HEK293 (cell line): ENCODE measurements at regions not wholly inside any gene's neighbourhood (a gene's known extent, or its start where the extent isn't known, plus 50 kb on each side); places are given as distances from the start of the nearest gene placed in this dataset.
"Not testable (repeated sequence)": the region's sequence is repeated elsewhere in the genome, so short reads cannot be mapped to it uniquely, and the experiment has no call there.

Experiments used
- CTCF ChIA-PET: fragments of 350-600 bp; formaldehyde crosslinking; extraction: SDS; loops from one replicate; lab custom pipeline; 2021; ENCODE audit warnings: antibody characterized with exemption; lab: Yijun Ruan, JAX
- POLR2A ChIA-PET: fragments of 300-600 bp; formaldehyde crosslinking; extraction: SDS; loops from one replicate; lab custom pipeline; 2020; ENCODE audit warnings: antibody characterized with exemption, inconsistent platforms; lab: Yijun Ruan, JAX
- H3K27ac ChIP-seq: fragments of 200-500 bp; sonication (Bioruptor generic); 2 replicates; pipeline ENCODE4 v1.5.1; 2014; ENCODE audit warnings: low read depth, low read length, control low read depth, inconsistent platforms; ENCODE audit errors: extremely low read depth
- H3K36me3 ChIP-seq, 2 experiments: fragments of 200-500 bp in 1 of 2; sonication (Bioruptor generic) in 1 of 2; 1 replicate in 1 of 2; 2 replicates in 1 of 2; pipeline ENCODE4 v1.5.1; 2014 to 2017; ENCODE audit warnings: inconsistent platforms in 2 of 2, low read length in 2 of 2; ENCODE audit not compliant: control insufficient read depth in 2 of 2, insufficient read depth in 1 of 2
- H3K4me1 ChIP-seq: fragments of 200-500 bp; sonication (Bioruptor generic); 2 replicates; pipeline ENCODE4 v1.5.1; 2014; ENCODE audit warnings: mild to moderate bottlenecking, low read length, inconsistent platforms; ENCODE audit not compliant: control insufficient read depth, insufficient read depth
- H3K4me3 ChIP-seq: 2 replicates; pipeline ENCODE4 v1.5.1; 2011; ENCODE audit warnings: low read depth, mild to moderate bottlenecking, control low read depth, low read length, moderate library complexity
- H3K9me3 ChIP-seq: fragments of 200-500 bp; sonication (Bioruptor generic); 2 replicates; pipeline ENCODE4 v1.5.1; 2014; ENCODE audit warnings: low read depth, low read length, inconsistent platforms; ENCODE audit not compliant: control insufficient read depth, insufficient read depth
- ATF2 ChIP-seq: fragments of 450-650 bp; formaldehyde crosslinking; IDR thresholded peaks from 2 replicates; pipeline ENCODE4 v1.5.1; 2016; ENCODE audit warnings: missing biosample characterization, missing genetic modification characterization, low read depth
- KLF10 ChIP-seq: fragments of 450-650 bp; IDR thresholded peaks from 2 replicates; pipeline ENCODE4 v1.5.1; 2018; ENCODE audit warnings: missing biosample characterization, mild to moderate bottlenecking, missing genetic modification characterization
- PATZ1 ChIP-seq: fragments of 450-650 bp; formaldehyde crosslinking; IDR thresholded peaks from 2 replicates; pipeline ENCODE4 v1.5.1; 2016; ENCODE audit warnings: missing biosample characterization, missing genetic modification characterization
- TSHZ1 ChIP-seq: fragments of 450-650 bp; formaldehyde crosslinking; IDR thresholded peaks from 2 replicates; pipeline ENCODE4 v1.5.1; 2016; ENCODE audit warnings: missing biosample characterization, missing genetic modification characterization, borderline replicate concordance
- ZFP69B ChIP-seq: fragments of 450-650 bp; formaldehyde crosslinking; IDR thresholded peaks from 2 replicates; pipeline ENCODE4 v1.5.1; 2016; ENCODE audit warnings: missing biosample characterization, missing genetic modification characterization
- ZIC2 ChIP-seq: fragments of 450-650 bp; formaldehyde crosslinking; IDR thresholded peaks from 2 replicates; pipeline ENCODE4 v1.5.1; 2016; ENCODE audit warnings: missing biosample characterization, missing genetic modification characterization
- ZNF18 ChIP-seq: fragments of 450-650 bp; formaldehyde crosslinking; IDR thresholded peaks from 2 replicates; pipeline ENCODE4 v1.5.1; 2016; ENCODE audit warnings: missing biosample characterization, missing genetic modification characterization
- ZNF184 ChIP-seq: fragments of 450-650 bp; IDR thresholded peaks from 2 replicates; pipeline ENCODE4 v1.5.1; 2018; ENCODE audit warnings: missing biosample characterization, mild to moderate bottlenecking, missing genetic modification characterization
- ZNF2 ChIP-seq: fragments of 450-650 bp; formaldehyde crosslinking; IDR thresholded peaks from 2 replicates; pipeline ENCODE4 v1.5.1; 2016; ENCODE audit warnings: missing biosample characterization, missing genetic modification characterization
- ZNF221 ChIP-seq: fragments of 450-650 bp; formaldehyde crosslinking; IDR thresholded peaks from 2 replicates; pipeline ENCODE4 v1.5.1; 2017; ENCODE audit warnings: missing biosample characterization, missing genetic modification characterization, borderline replicate concordance
- ZNF239 ChIP-seq: fragments of 450-650 bp; formaldehyde crosslinking; IDR thresholded peaks from 2 replicates; pipeline ENCODE4 v1.5.1; 2016; ENCODE audit warnings: missing biosample characterization, missing genetic modification characterization
- ZNF292 ChIP-seq: fragments of 450-650 bp; formaldehyde crosslinking; IDR thresholded peaks from 2 replicates; pipeline ENCODE4 v1.5.1; 2016; ENCODE audit warnings: low read depth, missing biosample characterization, missing genetic modification characterization, borderline replicate concordance
- ZNF488 ChIP-seq: fragments of 450-650 bp; formaldehyde crosslinking; IDR thresholded peaks from 2 replicates; pipeline ENCODE4 v1.5.1; 2016; ENCODE audit warnings: missing biosample characterization, missing genetic modification characterization
- ZNF558 ChIP-seq: fragments of 450-650 bp; formaldehyde crosslinking; IDR thresholded peaks from 2 replicates; pipeline ENCODE4 v1.5.1; 2016; ENCODE audit warnings: missing biosample characterization, missing genetic modification characterization
- ZNF658 ChIP-seq: fragments of 450-650 bp; formaldehyde crosslinking; IDR thresholded peaks from 2 replicates; pipeline ENCODE4; 2016; ENCODE audit warnings: missing biosample characterization, missing genetic modification characterization
- ZSCAN4 ChIP-seq: fragments of 450-650 bp; formaldehyde crosslinking; IDR thresholded peaks from 2 replicates; pipeline ENCODE4 v1.5.1; 2017; ENCODE audit warnings: missing biosample characterization, missing genetic modification characterization

GRCh38 chr9:99497641-99498040 is 275.6 kb downstream of the SEC61B start (continued):
- no peak for TF ChIP-seq TSHZ1 (tag by site-specific recombination)
- no peak for TF ChIP-seq ZNF239

GRCh38 chr9:99498979-99499378 is 276.9 kb downstream of the SEC61B start:
- H3K9me3 ChIP-seq, POLR2A ChIA-PET, H3K27ac ChIP-seq, CTCF ChIA-PET, H3K4me1 ChIP-seq, H3K4me3 ChIP-seq, H3K36me3 ChIP-seq: not testable (repeated sequence)

GRCh38 chr9:99505936-99506335 is 283.9 kb downstream of the SEC61B start:
- CTCF ChIA-PET: interaction anchor here (0.6 kb wide), 1 partner anchor 263 kb away, joined by 3 read pairs; no protein-coding TSS in a partner anchor
- no peaks in the 10 kb centered on the region for H3K4me1 ChIP-seq
- no peak overlapping the region for H3K4me3 ChIP-seq
- TF ChIP-seq ZNF488 (tag by site-specific recombination): no peak
- no peak for TF ChIP-seq ZNF2 (tag by site-specific recombination)
- TF ChIP-seq ZFP69B (tag by site-specific recombination): no peak
- TF ChIP-seq ZNF18: no peak
- no peak for TF ChIP-seq ZNF184
- TF ChIP-seq ZNF221: no peak
- no peak for TF ChIP-seq ZNF658 (tag by site-specific recombination)
- TF ChIP-seq ZIC2 (tag by site-specific recombination): no peak
- TF ChIP-seq KLF10: no peak
- TF ChIP-seq ZSCAN4: no peak
- no peak for TF ChIP-seq ZNF292 (tag by site-specific recombination)
- TF ChIP-seq ZNF558 (tag by site-specific recombination): no peak
- TF ChIP-seq ATF2: no peak
- no peak for TF ChIP-seq PATZ1 (tag by site-specific recombination)
- no peaks in the 10 kb centered on the region for H3K36me3 ChIP-seq
- POLR2A ChIA-PET: no interaction called here
- H3K27ac ChIP-seq: no peak overlapping the region
- H3K9me3 ChIP-seq: no peaks in the 10 kb centered on the region
